B cell (primary cell): ENCODE measurements at regions not wholly inside any gene's neighbourhood (a gene's known extent, or its start where the extent isn't known, plus 50 kb on each side); places are given as distances from the start of the nearest gene placed in this dataset.

Experiments
- ATAC-seq: fragments of 200-7000 bp; cut with Tn5 transposase; one replicate; pipeline ENCODE4 v1.10.0; 2021; ENCODE audit warnings: low read depth, mild to moderate bottlenecking, moderate number of reproducible peaks, moderate library complexity
- CTCF ChIA-PET: fragments of 350-600 bp; sonication (Branson Sonifier 250); formaldehyde crosslinking; loops from one replicate; lab custom pipeline; 2021; ENCODE audit warnings: antibody characterized with exemption, inconsistent platforms; lab: Charles Lee
- POLR2A ChIA-PET: fragments of 350-600 bp; sonication (Branson Sonifier 250); formaldehyde crosslinking; loops from one replicate; lab custom pipeline; 2021; ENCODE audit warnings: antibody characterized with exemption; lab: Charles Lee
- DNase-seq: peaks from one replicate; pipeline ENCODE4 v3.0.0; 2013
- H2AFZ ChIP-seq: 2 replicates; pipeline ENCODE4 v1.6.1; 2012; ENCODE audit warnings: mild to moderate bottlenecking, low read depth, low read length; ENCODE audit not compliant: insufficient read depth, poor library complexity, severe bottlenecking
- H3K27ac ChIP-seq, 2 donors: 1 replicate in 1 of 2; 2 replicates in 1 of 2; pipeline ENCODE4 v1.5.1; 2012 to 2013; ENCODE audit warnings: low read length in 2 of 2, mild to moderate bottlenecking in 2 of 2, moderate library complexity in 1 of 2
- H3K27me3 ChIP-seq, 4 experiments: fragments of 200-600 bp in 1 of 4; sonication (generic) in 1 of 4; replicated peaks in 1 of 4; 1 replicate in 2 of 4; 2 replicates in 2 of 4; pipeline versions ENCODE4 v1.6.1 to v1.7.0; 2013 to 2016; ENCODE audit warnings: low read length in 3 of 4, mild to moderate bottlenecking in 2 of 4, mixed read lengths in 1 of 4, moderate library complexity in 1 of 4; ENCODE audit not compliant: insufficient read depth in 4 of 4, control insufficient read depth in 3 of 4; ENCODE audit errors: control extremely low read depth in 1 of 4
- H3K36me3 ChIP-seq, 2 experiments: replicated peaks in 1 of 2; 1 replicate in 1 of 2; 2 replicates in 1 of 2; pipeline versions ENCODE4 v1.6.1 to v1.7.1; 2013; ENCODE audit warnings: low read length in 1 of 2; ENCODE audit not compliant: insufficient read depth in 2 of 2, control insufficient read depth in 1 of 2; ENCODE audit errors: control extremely low read depth in 1 of 2, extremely low read depth in 1 of 2
- H3K4me1 ChIP-seq, 2 donors: fragments of 200-600 bp in 1 of 2; sonication (generic) in 1 of 2; 1 replicate in 1 of 2; 2 replicates in 1 of 2; pipeline versions ENCODE4 v1.5.1 to v1.6.1; 2013 to 2017; ENCODE audit warnings: low read length in 2 of 2; ENCODE audit not compliant: control insufficient read depth in 2 of 2, insufficient read depth in 2 of 2
- H3K4me2 ChIP-seq: replicated peaks from 2 replicates; pipeline ENCODE3; 2012; ENCODE audit warnings: mild to moderate bottlenecking, low read depth, low read length; ENCODE audit not compliant: poor library complexity, severe bottlenecking
- H3K4me3 ChIP-seq, 5 experiments: fragments of 200-600 bp in 1 of 5; sonication (generic) in 1 of 5; 1 replicate in 3 of 5; 2 replicates in 2 of 5; pipeline versions ENCODE4 v1.5.1 to v1.7.0; 2011 to 2016; ENCODE audit warnings: low read length in 4 of 5, mild to moderate bottlenecking in 4 of 5, low read depth in 2 of 5, control low read depth in 1 of 5, moderate library complexity in 1 of 5; ENCODE audit not compliant: insufficient read depth in 1 of 5; ENCODE audit errors: control extremely low read depth in 1 of 5, extremely low read depth in 1 of 5
- H3K79me2 ChIP-seq: fragments of 200-600 bp; sonication (generic); one replicate; pipeline ENCODE4 v1.6.0; 2016; ENCODE audit warnings: low read length; ENCODE audit not compliant: control insufficient read depth, insufficient read depth
- H3K9ac ChIP-seq: fragments of 200-600 bp; sonication (generic); 2 replicates; pipeline ENCODE4 v1.6.1; 2017; ENCODE audit warnings: mild to moderate bottlenecking, low read length, moderate library complexity
- H3K9me3 ChIP-seq, 3 donors: one replicate each; pipeline versions ENCODE4 v1.6.1 to v1.7.1; 2013; ENCODE audit warnings: low read length in 2 of 3; ENCODE audit not compliant: control insufficient read depth in 2 of 3, insufficient read depth in 1 of 3; ENCODE audit errors: control extremely low read depth in 1 of 3
- H4K20me1 ChIP-seq: 2 replicates; pipeline ENCODE4 v1.6.0; 2012; ENCODE audit warnings: mild to moderate bottlenecking, low read length; ENCODE audit not compliant: insufficient read depth, control insufficient read depth, poor library complexity, severe bottlenecking
- H3K27ac Mint-ChIP-seq: one replicate; pipeline ENCODE4 v1.8.0; 2021; ENCODE audit warnings: mixed read lengths
- H3K27me3 Mint-ChIP-seq: one replicate; pipeline ENCODE4 v1.8.0; 2021; ENCODE audit warnings: mixed read lengths
- H3K4me1 Mint-ChIP-seq: one replicate; pipeline ENCODE4 v1.8.0; 2021; ENCODE audit warnings: mixed read lengths
- H3K4me3 Mint-ChIP-seq: one replicate; pipeline ENCODE4 v1.8.0; 2021; ENCODE audit warnings: mixed read lengths
- H3K9me3 Mint-ChIP-seq: one replicate; pipeline ENCODE4 v1.8.0; 2022; ENCODE audit warnings: mixed read lengths; ENCODE audit not compliant: insufficient read depth
- EZH2 ChIP-seq: IDR thresholded peaks from 2 replicates; pipeline ENCODE4 v1.6.1; 2012; ENCODE audit warnings: borderline replicate concordance, low read depth, mild to moderate bottlenecking, moderate library complexity, low read length; ENCODE audit not compliant: insufficient read depth, poor library complexity, severe bottlenecking
- WGBS: methylation state at CpG from one replicate; pipeline ENCODE4 v1.1.5; 2013; ENCODE audit warnings: missing lambda C conversion rate; ENCODE audit not compliant: insufficient coverage; 5-methylcytosine and 5-hydroxymethylcytosine counted together
- intact Hi-C: fragments of 100-400 bp; cut with micrococcal nuclease; formaldehyde crosslinking; loops from one replicate; pipeline ENCODE4 v1.10.0; 2022
- TF ChIP-seq, protein P1 (sequence below): fragments of 200-600 bp; IDR thresholded peaks from one replicate; pipeline ENCODE4 v1.8.0; 2022; ENCODE audit warnings: antibody characterized with exemption, mild to moderate bottlenecking

DNA sequence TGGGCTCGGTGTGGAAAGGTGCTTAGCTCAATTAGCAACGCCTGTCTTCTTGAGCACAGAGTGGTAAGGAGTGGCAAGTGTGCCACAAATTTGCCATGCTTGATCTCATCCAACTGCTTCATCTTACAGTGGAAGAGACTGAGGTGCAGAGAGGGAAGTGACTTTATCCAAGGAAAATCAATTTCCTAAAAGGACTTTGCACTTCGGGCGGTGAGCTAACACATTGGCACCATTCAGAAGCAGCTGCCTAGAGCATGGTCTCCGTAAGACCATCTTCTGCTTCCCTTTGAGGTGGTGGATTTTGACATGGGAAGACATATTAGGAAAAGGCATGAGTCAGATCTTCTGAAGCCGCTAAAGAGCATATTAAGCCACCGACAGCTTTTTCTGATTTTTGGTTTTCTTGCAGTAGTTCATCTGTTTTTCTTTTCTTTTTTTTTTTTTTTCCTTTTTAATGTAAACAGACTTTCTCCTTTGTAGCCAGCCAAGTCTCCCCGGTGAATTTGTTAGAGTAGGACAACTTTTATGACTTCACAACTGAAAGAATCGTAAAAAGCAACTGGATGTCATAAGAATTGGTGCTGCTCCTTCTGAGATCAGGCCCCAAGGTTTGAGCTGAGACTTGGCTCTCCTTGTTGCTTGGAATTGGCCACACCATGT, 273.2 kb downstream of the CDC5L start:
- ATAC-seq, result no peak
- no peaks in the 10 kb centered on the region for H3K4me1 ChIP-seq
- H3K4me3 Mint-ChIP-seq, result no peak overlapping the region
- H3K4me1 Mint-ChIP-seq, result no peaks in the 10 kb centered on the region
- peaks cover 5% of the 10 kb centered on the region for H3K9me3 Mint-ChIP-seq
- TF ChIP-seq EZH2, result no peak
- TF ChIP-seq, protein P1, sequence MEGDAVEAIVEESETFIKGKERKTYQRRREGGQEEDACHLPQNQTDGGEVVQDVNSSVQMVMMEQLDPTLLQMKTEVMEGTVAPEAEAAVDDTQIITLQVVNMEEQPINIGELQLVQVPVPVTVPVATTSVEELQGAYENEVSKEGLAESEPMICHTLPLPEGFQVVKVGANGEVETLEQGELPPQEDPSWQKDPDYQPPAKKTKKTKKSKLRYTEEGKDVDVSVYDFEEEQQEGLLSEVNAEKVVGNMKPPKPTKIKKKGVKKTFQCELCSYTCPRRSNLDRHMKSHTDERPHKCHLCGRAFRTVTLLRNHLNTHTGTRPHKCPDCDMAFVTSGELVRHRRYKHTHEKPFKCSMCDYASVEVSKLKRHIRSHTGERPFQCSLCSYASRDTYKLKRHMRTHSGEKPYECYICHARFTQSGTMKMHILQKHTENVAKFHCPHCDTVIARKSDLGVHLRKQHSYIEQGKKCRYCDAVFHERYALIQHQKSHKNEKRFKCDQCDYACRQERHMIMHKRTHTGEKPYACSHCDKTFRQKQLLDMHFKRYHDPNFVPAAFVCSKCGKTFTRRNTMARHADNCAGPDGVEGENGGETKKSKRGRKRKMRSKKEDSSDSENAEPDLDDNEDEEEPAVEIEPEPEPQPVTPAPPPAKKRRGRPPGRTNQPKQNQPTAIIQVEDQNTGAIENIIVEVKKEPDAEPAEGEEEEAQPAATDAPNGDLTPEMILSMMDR, result no peak
- H3K9ac ChIP-seq, result no peak overlapping the region
- ChIA-PET POLR2A (no interaction called here), CTCF (interaction anchor here (1.2 to 12.5 kb wide), 3 partner anchors 1053 to 1270 kb away, joined by 4 to 334 read pairs (median 12); no protein-coding TSS in a partner anchor)
- H3K9me3 ChIP-seq, result no peaks in the 10 kb centered on the region
- no peak for DNase-seq
- no peaks in the 10 kb centered on the region for H3K36me3 ChIP-seq
- H3K27ac Mint-ChIP-seq, result no peak overlapping the region
- H2AFZ ChIP-seq, result no peak overlapping the region
- H3K27me3 ChIP-seq, result peaks cover 0 to 6% (median 0%) of the 10 kb centered on the region in 4 experiments
- no peak overlapping the region for H3K4me3 ChIP-seq
- H3K4me2 ChIP-seq, result no peak overlapping the region
- H4K20me1 ChIP-seq, result no peaks in the 10 kb centered on the region
- H3K27ac ChIP-seq, result no peak overlapping the region
- 90% methylated on average over 6 of the region's 9 CpGs for WGBS
- peaks cover 18% of the 10 kb centered on the region for H3K27me3 Mint-ChIP-seq
- intact Hi-C loops, result no loop called here
- no peaks in the 10 kb centered on the region for H3K79me2 ChIP-seq

DNA sequence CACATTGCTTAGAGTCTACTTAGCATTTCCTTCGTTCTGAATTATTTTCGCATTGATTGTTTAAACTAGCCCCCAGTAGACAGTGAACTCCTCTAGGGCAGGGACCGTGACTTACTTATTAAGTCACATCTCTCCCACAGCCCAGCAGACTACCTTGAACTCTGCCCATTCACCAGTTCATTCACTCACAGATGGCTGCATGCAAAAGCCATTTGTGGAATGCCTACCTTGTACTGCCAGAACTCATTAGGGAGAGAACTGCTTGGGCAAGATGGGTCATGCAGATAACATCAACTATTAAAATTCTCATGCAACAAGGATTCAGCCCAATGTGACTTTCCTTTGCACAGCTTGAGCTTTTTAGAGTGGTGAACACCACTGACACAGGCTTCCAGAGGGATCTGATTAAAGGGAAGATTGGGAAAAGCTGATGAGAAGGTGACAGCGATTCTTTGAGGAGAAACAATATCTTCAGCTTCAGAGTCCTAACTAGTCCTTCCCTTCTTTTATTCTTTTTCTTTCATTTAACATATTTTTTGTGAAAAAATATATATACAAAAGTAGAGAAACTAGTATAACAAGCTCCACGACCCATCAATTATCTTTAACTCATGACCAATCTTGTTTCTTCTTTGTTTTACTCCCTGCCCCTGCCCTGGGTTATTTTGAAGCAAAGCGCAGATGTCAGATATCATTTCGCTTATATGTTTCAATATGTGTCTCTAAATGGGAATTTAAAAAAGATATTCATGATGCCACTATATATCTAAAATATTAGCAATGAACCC, 273.9 kb downstream of the CDC5L start:
- H3K9ac ChIP-seq, result no peak overlapping the region
- Mint-ChIP-seq H3K27ac (no peak overlapping the region), H3K27me3 (peaks cover 18% of the 10 kb centered on the region), H3K9me3 (peaks cover 5% of the 10 kb centered on the region), H3K4me1 (no peaks in the 10 kb centered on the region), H3K4me3 (no peak overlapping the region)
- POLR2A ChIA-PET, result no interaction called here
- intact Hi-C loops, result no loop called here
- H3K27ac ChIP-seq, result no peak overlapping the region
- no peaks in the 10 kb centered on the region for H3K36me3 ChIP-seq
- peaks cover 0 to 6% (median 0%) of the 10 kb centered on the region in 4 experiments for H3K27me3 ChIP-seq
- no peak overlapping the region for H2AFZ ChIP-seq
- no peaks in the 10 kb centered on the region for H3K9me3 ChIP-seq
- no peak for ATAC-seq
- CTCF ChIA-PET, result interaction anchor here (1.4 to 12.5 kb wide), 3 partner anchors 8 to 1262 kb away, joined by 4 to 334 read pairs (median 12); no protein-coding TSS in a partner anchor
- TF ChIP-seq, protein P1, result no peak
- no peak for TF ChIP-seq EZH2
- H3K79me2 ChIP-seq, result no peaks in the 10 kb centered on the region
- 87% methylated on average over 3 of the region's 7 CpGs for WGBS
- no peaks in the 10 kb centered on the region for H4K20me1 ChIP-seq
- no peak overlapping the region for H3K4me3 ChIP-seq
- no peak overlapping the region for H3K4me2 ChIP-seq
- H3K4me1 ChIP-seq, result no peaks in the 10 kb centered on the region
- DNase-seq, result no peak
